GM21381 (cell line): ENCODE measurements at regions not wholly inside any gene's neighbourhood (a gene's known extent, or its start where the extent isn't known, plus 50 kb on each side); places are given as distances from the start of the nearest gene placed in this dataset.
"Not testable (repeated sequence)": the region's sequence is repeated elsewhere in the genome, so short reads cannot be mapped to it uniquely, and the experiment has no call there.

Source experiments
- ATAC-seq: cut with Tn5 transposase; IDR thresholded peaks from one replicate; pipeline ENCODE4 v1.9.1; 2021; ENCODE audit warnings: mild to moderate bottlenecking, moderate library complexity; ENCODE audit not compliant: unreplicated experiment

GRCh38 chr20:4476903-4477500, 209.3 kb upstream of the PRNP start:
- no peak for ATAC-seq

- ATAC-seq = no peak
These were observed 213.3 kb upstream of the PRNP start for GRCh38 chr20:4472906-4473305.

- no peak for ATAC-seq
These were observed 215.0 kb upstream of the PRNP start for GRCh38 chr20:4471221-4471620.

- no peak for ATAC-seq
These were observed 215.9 kb upstream of the PRNP start for GRCh38 chr20:4470375-4470774.

GRCh38 chr20:4469910-4470309, 216.3 kb upstream of the PRNP start:
- ATAC-seq = no peak

GRCh38 chr20:4468114-4468513, 218.1 kb upstream of the PRNP start:
- ATAC-seq = no peak

- no peak for ATAC-seq
These were observed 216.9 kb upstream of the ADRA1D start for GRCh38 chr20:4465855-4466545.

GRCh38 chr20:4465212-4465611, 216.1 kb upstream of the ADRA1D start:
- no peak for ATAC-seq

GRCh38 chr20:4462801-4463200, 213.7 kb upstream of the ADRA1D start:
- ATAC-seq = not testable (repeated sequence)

- no peak for ATAC-seq
These were observed 210.0 kb upstream of the ADRA1D start for GRCh38 chr20:4459081-4459480.

GRCh38 chr20:4457566-4458543, 208.8 kb upstream of the ADRA1D start:
- ATAC-seq = no peak

GRCh38 chr20:4455996-4456395, 206.9 kb upstream of the ADRA1D start:
- ATAC-seq = no peak

- no peak for ATAC-seq
These were observed 206.2 kb upstream of the ADRA1D start for GRCh38 chr20:4455301-4455701.

- ATAC-seq = no peak
These were observed 205.0 kb upstream of the ADRA1D start for GRCh38 chr20:4454111-4454510.

- ATAC-seq = no peak
These were observed 204.3 kb upstream of the ADRA1D start for GRCh38 chr20:4453359-4453758.

- no peak for ATAC-seq
These were observed 202.5 kb upstream of the ADRA1D start for GRCh38 chr20:4451487-4452081.

GRCh38 chr20:4449957-4450715, 201.0 kb upstream of the ADRA1D start:
- ATAC-seq = no peak

GRCh38 chr20:4445784-4446183, 196.7 kb upstream of the ADRA1D start:
- ATAC-seq = no peak

GRCh38 chr20:4445331-4445730, 196.2 kb upstream of the ADRA1D start:
- no peak for ATAC-seq

GRCh38 chr20:4444404-4444803, 195.3 kb upstream of the ADRA1D start:
- no peak for ATAC-seq

- no peak for ATAC-seq
These were observed 193.9 kb upstream of the ADRA1D start for GRCh38 chr20:4443016-4443415.
